Astrocyte (in vitro differentiated cells and primary cell): ENCODE measurements at regions not wholly inside any gene's neighbourhood (a gene's known extent, or its start where the extent isn't known, plus 50 kb on each side); places are given as distances from the start of the nearest gene placed in this dataset.
"Not testable (repeated sequence)": the region's sequence is repeated elsewhere in the genome, so short reads cannot be mapped to it uniquely, and the experiment has no call there.

Experiments
- DNase-seq: peaks from one replicate; pipeline ENCODE4 v3.0.0-alpha.2; 2010; ENCODE audit warnings: low read depth
- FAIRE-seq: peaks from 2 replicates; lab custom pipeline; 2011; peaks lifted over from hg19 to GRCh38; lab: Jason Lieb, UNC
- H2AFZ ChIP-seq: 2 replicates; pipeline ENCODE4 v1.6.0; 2012; ENCODE audit warnings: low read depth, low read length, inconsistent platforms
- H3K27ac ChIP-seq: 2 replicates; pipeline ENCODE4 v1.5.1; 2011; ENCODE audit warnings: low read depth, low read length, inconsistent platforms
- H3K27me3 ChIP-seq: 2 replicates; pipeline ENCODE4 v1.6.0; 2011; ENCODE audit warnings: low read length, inconsistent platforms; ENCODE audit not compliant: insufficient read depth
- H3K36me3 ChIP-seq: 2 replicates; pipeline ENCODE4 v1.5.1; 2011; ENCODE audit warnings: low read length, inconsistent platforms; ENCODE audit not compliant: insufficient read depth
- H3K4me1 ChIP-seq: 2 replicates; pipeline ENCODE4 v1.5.1; 2011; ENCODE audit warnings: low read length, inconsistent platforms; ENCODE audit not compliant: insufficient read depth
- H3K4me2 ChIP-seq: 2 replicates; pipeline ENCODE4 v1.6.0; 2012; ENCODE audit warnings: low read length, inconsistent platforms
- H3K4me3 ChIP-seq: 2 replicates; pipeline ENCODE4 v1.5.1; 2011; ENCODE audit warnings: low read depth, mild to moderate bottlenecking, low read length, inconsistent platforms; ENCODE audit not compliant: insufficient read depth
- H3K79me2 ChIP-seq: 2 replicates; pipeline ENCODE4 v1.6.0; 2012; ENCODE audit warnings: mild to moderate bottlenecking, low read length, inconsistent platforms; ENCODE audit not compliant: insufficient read depth
- H3K9ac ChIP-seq: 2 replicates; pipeline ENCODE4 v1.6.0; 2012; ENCODE audit warnings: mild to moderate bottlenecking, low read length, inconsistent platforms
- H3K9me3 ChIP-seq: 2 replicates; pipeline ENCODE4 v1.5.1; 2012; ENCODE audit warnings: low read depth, mild to moderate bottlenecking, low read length, inconsistent platforms; ENCODE audit not compliant: insufficient read depth
- H4K20me1 ChIP-seq: 2 replicates; pipeline ENCODE4 v1.6.0; 2012; ENCODE audit warnings: low read length, inconsistent platforms; ENCODE audit not compliant: insufficient read depth
- H3K27ac Mint-ChIP-seq: one replicate; pipeline ENCODE4 v1.8.0; 2021; ENCODE audit warnings: mild to moderate bottlenecking, mixed read lengths; ENCODE audit not compliant: unreplicated experiment
- H3K27me3 Mint-ChIP-seq: one replicate; pipeline ENCODE4 v1.8.0; 2021; ENCODE audit warnings: low read depth, mixed read lengths; ENCODE audit not compliant: unreplicated experiment
- H3K36me3 Mint-ChIP-seq: one replicate; pipeline ENCODE4 v1.8.0; 2021; ENCODE audit warnings: low read depth, mixed read lengths; ENCODE audit not compliant: unreplicated experiment
- H3K4me1 Mint-ChIP-seq: one replicate; pipeline ENCODE4 v1.8.0; 2021; ENCODE audit warnings: low read depth, mixed read lengths; ENCODE audit not compliant: unreplicated experiment
- H3K4me3 Mint-ChIP-seq: one replicate; pipeline ENCODE4 v1.8.0; 2021; ENCODE audit warnings: mild to moderate bottlenecking, moderate library complexity, mixed read lengths; ENCODE audit not compliant: unreplicated experiment
- H3K9me3 Mint-ChIP-seq: one replicate; pipeline ENCODE4 v1.8.0; 2021; ENCODE audit warnings: mild to moderate bottlenecking, mixed read lengths; ENCODE audit not compliant: unreplicated experiment
- EZH2 ChIP-seq: IDR thresholded peaks from 2 replicates; pipeline ENCODE4 v1.6.1; 2012; ENCODE audit warnings: mild to moderate bottlenecking, low read length, inconsistent platforms; ENCODE audit not compliant: insufficient read depth
- TF ChIP-seq, protein P1 (sequence below): IDR thresholded peaks from 2 replicates; pipeline ENCODE4 v1.5.1; 2011; ENCODE audit warnings: low read depth, mild to moderate bottlenecking, inconsistent platforms, low read length, moderate library complexity; ENCODE audit not compliant: insufficient read depth

DNA sequence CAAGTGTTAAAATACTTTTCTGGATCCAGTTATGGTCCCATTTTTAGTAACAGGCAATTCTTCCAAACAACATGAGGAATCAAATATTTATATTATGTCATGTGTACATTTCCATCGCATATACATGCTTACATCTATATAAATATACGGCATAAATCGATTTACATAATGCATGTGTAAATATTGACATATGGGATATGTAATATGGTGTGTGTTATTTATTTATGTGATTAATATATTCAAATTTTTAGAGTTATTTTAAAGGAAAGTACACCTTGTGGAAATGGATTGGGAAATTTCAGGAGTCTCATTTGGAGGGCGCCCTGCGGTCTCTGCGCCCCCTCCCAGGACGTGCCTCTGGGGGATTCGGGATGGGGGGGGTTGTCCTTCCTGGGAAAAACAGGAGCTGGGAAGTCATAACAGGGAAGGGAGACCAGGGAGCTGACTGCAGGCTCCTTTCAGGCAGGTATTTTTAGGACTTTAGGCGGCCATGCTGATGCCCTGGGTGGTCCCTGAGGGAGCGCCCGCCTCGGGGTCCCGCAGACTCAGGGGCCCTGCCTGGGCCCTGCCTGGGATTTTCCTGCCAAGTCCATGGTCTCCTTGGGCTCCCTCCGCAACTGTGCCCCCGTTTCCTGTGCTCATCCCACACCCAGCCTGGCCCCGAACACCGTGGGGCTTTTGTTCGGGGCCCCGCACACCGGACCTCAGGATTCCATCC is 82.7 kb upstream of the SFSWAP start:
- no peaks in the 10 kb centered on the region for H3K9me3 ChIP-seq
- H3K4me3 ChIP-seq: no peak overlapping the region
- H2AFZ ChIP-seq: no peak overlapping the region
- H3K27me3 ChIP-seq: no peaks in the 10 kb centered on the region
- no peaks in the 10 kb centered on the region for H3K36me3 ChIP-seq
- no peaks in the 10 kb centered on the region for H3K79me2 ChIP-seq
- peaks cover 15% of the 10 kb centered on the region for H3K27me3 Mint-ChIP-seq
- no peaks in the 10 kb centered on the region for H4K20me1 ChIP-seq
- H3K4me2 ChIP-seq: no peak overlapping the region
- H3K27ac Mint-ChIP-seq: no peak overlapping the region
- DNase-seq: no peak
- H3K9me3 Mint-ChIP-seq: no peaks in the 10 kb centered on the region
- no peak for FAIRE-seq
- no peaks in the 10 kb centered on the region for H3K4me1 ChIP-seq
- H3K9ac ChIP-seq: no peak overlapping the region
- no peak overlapping the region for H3K4me3 Mint-ChIP-seq
- no peak overlapping the region for H3K27ac ChIP-seq
- H3K36me3 Mint-ChIP-seq: no peaks in the 10 kb centered on the region
- TF ChIP-seq, protein P1, sequence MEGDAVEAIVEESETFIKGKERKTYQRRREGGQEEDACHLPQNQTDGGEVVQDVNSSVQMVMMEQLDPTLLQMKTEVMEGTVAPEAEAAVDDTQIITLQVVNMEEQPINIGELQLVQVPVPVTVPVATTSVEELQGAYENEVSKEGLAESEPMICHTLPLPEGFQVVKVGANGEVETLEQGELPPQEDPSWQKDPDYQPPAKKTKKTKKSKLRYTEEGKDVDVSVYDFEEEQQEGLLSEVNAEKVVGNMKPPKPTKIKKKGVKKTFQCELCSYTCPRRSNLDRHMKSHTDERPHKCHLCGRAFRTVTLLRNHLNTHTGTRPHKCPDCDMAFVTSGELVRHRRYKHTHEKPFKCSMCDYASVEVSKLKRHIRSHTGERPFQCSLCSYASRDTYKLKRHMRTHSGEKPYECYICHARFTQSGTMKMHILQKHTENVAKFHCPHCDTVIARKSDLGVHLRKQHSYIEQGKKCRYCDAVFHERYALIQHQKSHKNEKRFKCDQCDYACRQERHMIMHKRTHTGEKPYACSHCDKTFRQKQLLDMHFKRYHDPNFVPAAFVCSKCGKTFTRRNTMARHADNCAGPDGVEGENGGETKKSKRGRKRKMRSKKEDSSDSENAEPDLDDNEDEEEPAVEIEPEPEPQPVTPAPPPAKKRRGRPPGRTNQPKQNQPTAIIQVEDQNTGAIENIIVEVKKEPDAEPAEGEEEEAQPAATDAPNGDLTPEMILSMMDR: no peak
- TF ChIP-seq EZH2: no peak
- no peaks in the 10 kb centered on the region for H3K4me1 Mint-ChIP-seq

DNA sequence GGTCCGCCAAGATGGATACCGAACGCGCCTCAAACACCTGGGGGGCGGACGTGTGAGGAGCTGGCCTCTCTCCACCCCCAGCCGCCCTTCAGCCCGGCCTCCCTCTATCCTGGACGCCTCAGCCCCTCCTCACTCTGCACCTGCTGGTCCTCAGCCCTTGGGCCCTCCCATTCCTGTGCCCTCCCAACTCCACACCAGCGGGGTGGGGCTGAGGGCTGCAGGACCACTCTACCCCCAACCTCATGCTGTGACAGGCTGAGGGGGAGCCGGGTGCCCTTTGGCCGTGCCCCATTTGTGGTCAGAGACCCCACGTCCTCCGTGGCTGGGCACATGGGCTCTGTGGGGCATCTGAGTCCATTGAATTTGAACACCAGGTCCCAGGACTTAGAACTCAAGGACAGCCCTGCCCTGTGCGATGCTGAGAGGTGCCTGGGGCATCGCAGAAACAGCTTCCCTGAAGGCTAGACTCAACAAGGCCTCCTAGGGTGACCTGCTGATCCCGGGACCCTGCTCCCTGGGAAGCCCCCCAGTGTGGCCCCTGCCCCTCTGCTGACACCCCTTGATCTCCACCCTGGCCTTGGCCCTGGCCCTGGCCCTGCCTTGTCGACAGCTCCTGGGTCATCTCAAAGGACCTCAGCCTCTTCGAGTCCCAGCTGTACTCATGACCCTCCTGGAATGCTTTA is 82.0 kb upstream of the SFSWAP start:
- H3K27me3 Mint-ChIP-seq: peaks cover 15% of the 10 kb centered on the region
- no peak overlapping the region for H2AFZ ChIP-seq
- H3K4me1 ChIP-seq: no peaks in the 10 kb centered on the region
- H3K4me1 Mint-ChIP-seq: no peaks in the 10 kb centered on the region
- H3K27ac ChIP-seq: no peak overlapping the region
- no peaks in the 10 kb centered on the region for H3K9me3 ChIP-seq
- H3K4me3 Mint-ChIP-seq: no peak overlapping the region
- no peaks in the 10 kb centered on the region for H3K79me2 ChIP-seq
- no peak overlapping the region for H3K27ac Mint-ChIP-seq
- H3K36me3 Mint-ChIP-seq: no peaks in the 10 kb centered on the region
- no peak overlapping the region for H3K9ac ChIP-seq
- no peaks in the 10 kb centered on the region for H3K36me3 ChIP-seq
- no peak for FAIRE-seq
- no peaks in the 10 kb centered on the region for H4K20me1 ChIP-seq
- no peaks in the 10 kb centered on the region for H3K9me3 Mint-ChIP-seq
- no peak overlapping the region for H3K4me2 ChIP-seq
- H3K4me3 ChIP-seq: no peak overlapping the region
- TF ChIP-seq, protein P1: no peak
- no peak for TF ChIP-seq EZH2
- no peak for DNase-seq
- no peaks in the 10 kb centered on the region for H3K27me3 ChIP-seq

DNA sequence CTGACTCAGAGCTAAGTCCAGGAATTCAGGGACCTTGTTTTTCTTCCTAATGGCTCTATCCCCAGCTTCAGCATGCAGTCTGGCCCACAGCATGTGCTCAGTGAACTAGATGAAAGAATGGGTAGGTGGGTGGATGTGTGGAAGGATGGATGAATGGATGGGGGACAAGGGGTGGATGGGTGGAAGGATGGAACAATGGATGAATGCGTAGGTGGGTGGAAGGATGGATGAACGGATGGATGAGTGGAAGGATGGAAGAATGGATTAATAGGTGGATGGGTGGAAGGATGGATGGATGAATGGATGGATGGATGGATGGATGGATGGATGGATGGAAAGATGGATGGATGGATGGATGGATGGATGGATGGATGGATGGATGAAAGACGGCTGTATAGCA is 79.7 kb upstream of the SFSWAP start:
- Mint-ChIP-seq H3K27ac (no peak overlapping the region), H3K9me3 (no peaks in the 10 kb centered on the region), H3K36me3 (no peaks in the 10 kb centered on the region), H3K27me3 (peaks cover 21% of the 10 kb centered on the region), H3K4me3 (no peak overlapping the region), H3K4me1 (no peaks in the 10 kb centered on the region)
- no peaks in the 10 kb centered on the region for H3K79me2 ChIP-seq
- no peaks in the 10 kb centered on the region for H3K4me1 ChIP-seq
- DNase-seq (no peak), FAIRE-seq (no peak)
- no peak overlapping the region for H2AFZ ChIP-seq
- no peaks in the 10 kb centered on the region for H3K36me3 ChIP-seq
- H3K27me3 ChIP-seq: no peaks in the 10 kb centered on the region
- H3K9ac ChIP-seq: no peak overlapping the region
- no peaks in the 10 kb centered on the region for H4K20me1 ChIP-seq
- no peak overlapping the region for H3K4me2 ChIP-seq
- no peak for TF ChIP-seq EZH2
- TF ChIP-seq, protein P1: no peak
- no peaks in the 10 kb centered on the region for H3K9me3 ChIP-seq
- H3K27ac ChIP-seq: no peak overlapping the region
- no peak overlapping the region for H3K4me3 ChIP-seq

DNA sequence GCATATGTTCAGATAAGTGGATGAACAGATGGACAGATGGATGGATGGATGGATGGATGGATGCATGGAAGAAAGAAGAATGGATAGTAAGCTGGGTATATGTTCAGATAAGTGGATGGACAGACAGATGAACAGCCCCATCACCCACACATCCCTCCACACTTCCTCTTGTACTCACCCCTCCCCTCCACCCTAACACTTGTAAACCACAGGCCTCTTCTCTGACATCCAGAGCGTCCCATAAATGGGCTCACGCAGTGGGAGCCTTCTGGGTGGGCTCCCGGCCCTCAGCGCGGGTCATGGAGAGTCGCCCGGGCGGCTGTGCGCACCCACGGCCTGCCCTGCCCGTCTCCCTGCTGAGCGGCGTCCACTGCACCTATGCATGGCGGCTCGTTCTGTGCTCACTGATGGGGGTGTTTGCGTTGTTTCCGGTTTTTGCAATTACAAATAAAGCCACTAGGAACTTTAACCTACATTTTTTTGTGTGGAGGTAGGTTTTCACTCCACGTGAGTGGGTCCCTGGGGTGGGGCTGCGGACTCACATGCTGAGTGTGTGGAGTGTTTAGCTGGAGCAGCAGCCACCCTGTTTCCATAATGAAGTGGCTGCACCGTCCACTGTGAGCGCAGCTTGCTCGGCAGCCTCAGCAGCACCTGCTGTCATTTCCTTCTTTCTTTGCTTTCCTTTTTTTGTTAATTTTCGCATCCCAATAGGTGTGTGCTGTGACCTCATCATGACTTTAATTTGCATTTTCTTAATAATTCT is 78.8 kb upstream of the SFSWAP start:
- H3K36me3 Mint-ChIP-seq, H3K4me1 ChIP-seq, H3K4me3 ChIP-seq, H3K4me3 Mint-ChIP-seq, H2AFZ ChIP-seq, H3K4me2 ChIP-seq, H4K20me1 ChIP-seq, DNase-seq, H3K9me3 ChIP-seq, H3K9me3 Mint-ChIP-seq, H3K27ac ChIP-seq, H3K27ac Mint-ChIP-seq, H3K9ac ChIP-seq, H3K79me2 ChIP-seq, H3K36me3 ChIP-seq, FAIRE-seq, H3K27me3 ChIP-seq, H3K4me1 Mint-ChIP-seq: not testable (repeated sequence)
- H3K27me3 Mint-ChIP-seq: peaks cover 25% of the 10 kb centered on the region
